WTC11 (cell line): ENCODE measurements at regions not wholly inside any gene's neighbourhood (a gene's known extent, or its start where the extent isn't known, plus 50 kb on each side); places are given as distances from the start of the nearest gene placed in this dataset.

Experiments used
- ESRRA ChIP-seq: sonication (generic); formaldehyde crosslinking; IDR thresholded peaks from 2 replicates; pipeline ENCODE4 v1.8.1; 2022; ENCODE audit warnings: mild to moderate bottlenecking, missing genetic modification reagents, borderline replicate concordance
- JUN ChIP-seq: sonication (generic); formaldehyde crosslinking; IDR thresholded peaks from 2 replicates; pipeline ENCODE4 v1.8.0; 2023; ENCODE audit warnings: mild to moderate bottlenecking, missing genetic modification reagents
- TF ChIP-seq, protein P1 (sequence below): fragments of 200-600 bp; IDR thresholded peaks from 2 replicates; pipeline ENCODE4 v1.8.0; 2022; ENCODE audit warnings: antibody characterized with exemption
- TF ChIP-seq, protein P2 (sequence below): sonication (generic); formaldehyde crosslinking; IDR thresholded peaks from 2 replicates; pipeline ENCODE4 v1.8.1; 2023; ENCODE audit warnings: mild to moderate bottlenecking, missing genetic modification reagents, moderate library complexity

DNA sequence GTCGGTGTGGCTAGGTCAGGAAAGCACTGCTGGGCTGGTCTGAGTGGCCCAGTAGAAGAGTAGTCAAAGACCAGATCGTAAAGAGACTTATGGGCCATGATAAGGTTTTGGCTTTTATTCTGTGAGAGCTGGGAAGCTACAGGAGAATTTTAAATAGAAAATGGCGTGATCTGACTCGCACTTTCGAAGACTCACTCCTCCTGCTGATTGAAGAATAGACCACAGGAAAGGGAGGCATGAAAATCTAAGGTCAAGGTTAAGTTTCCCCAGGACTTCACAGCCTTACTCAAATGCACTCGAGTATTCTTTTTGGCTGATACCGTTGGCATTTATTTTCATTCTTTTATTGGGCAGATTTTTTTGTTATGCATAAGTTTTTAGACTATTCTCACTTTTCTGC is 231.4 kb upstream of the ANKRD50 start:
- TF ChIP-seq, protein P1, sequence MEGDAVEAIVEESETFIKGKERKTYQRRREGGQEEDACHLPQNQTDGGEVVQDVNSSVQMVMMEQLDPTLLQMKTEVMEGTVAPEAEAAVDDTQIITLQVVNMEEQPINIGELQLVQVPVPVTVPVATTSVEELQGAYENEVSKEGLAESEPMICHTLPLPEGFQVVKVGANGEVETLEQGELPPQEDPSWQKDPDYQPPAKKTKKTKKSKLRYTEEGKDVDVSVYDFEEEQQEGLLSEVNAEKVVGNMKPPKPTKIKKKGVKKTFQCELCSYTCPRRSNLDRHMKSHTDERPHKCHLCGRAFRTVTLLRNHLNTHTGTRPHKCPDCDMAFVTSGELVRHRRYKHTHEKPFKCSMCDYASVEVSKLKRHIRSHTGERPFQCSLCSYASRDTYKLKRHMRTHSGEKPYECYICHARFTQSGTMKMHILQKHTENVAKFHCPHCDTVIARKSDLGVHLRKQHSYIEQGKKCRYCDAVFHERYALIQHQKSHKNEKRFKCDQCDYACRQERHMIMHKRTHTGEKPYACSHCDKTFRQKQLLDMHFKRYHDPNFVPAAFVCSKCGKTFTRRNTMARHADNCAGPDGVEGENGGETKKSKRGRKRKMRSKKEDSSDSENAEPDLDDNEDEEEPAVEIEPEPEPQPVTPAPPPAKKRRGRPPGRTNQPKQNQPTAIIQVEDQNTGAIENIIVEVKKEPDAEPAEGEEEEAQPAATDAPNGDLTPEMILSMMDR = 0 out of 2 replicates have a peak, but pooled peaks have one; percentile 13
- TF ChIP-seq ESRRA (CRISPR knock-in tag) (no peak), JUN (CRISPR knock-in tag) (no peak)
- TF ChIP-seq, protein P2, sequence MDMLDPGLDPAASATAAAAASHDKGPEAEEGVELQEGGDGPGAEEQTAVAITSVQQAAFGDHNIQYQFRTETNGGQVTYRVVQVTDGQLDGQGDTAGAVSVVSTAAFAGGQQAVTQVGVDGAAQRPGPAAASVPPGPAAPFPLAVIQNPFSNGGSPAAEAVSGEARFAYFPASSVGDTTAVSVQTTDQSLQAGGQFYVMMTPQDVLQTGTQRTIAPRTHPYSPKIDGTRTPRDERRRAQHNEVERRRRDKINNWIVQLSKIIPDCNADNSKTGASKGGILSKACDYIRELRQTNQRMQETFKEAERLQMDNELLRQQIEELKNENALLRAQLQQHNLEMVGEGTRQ (CRISPR knock-in tag) = no peak
